ENCODE measurements at regions not wholly inside any gene's neighbourhood (a gene's known extent, or its start where the extent isn't known, plus 50 kb on each side); places are given as distances from the start of the nearest gene placed in this dataset.

- ATAC-seq (ENCODE audit: insufficient number of reproducible peaks, low FRiP score, low read depth) (no peak), DNase-seq (ENCODE audit: low spot score) (no peak)
- Histone ChIP-seq H3K27me3 (replicated peaks; ENCODE audit: insufficient read depth) (no peaks in the 10 kb centered on the region), H3K36me3 (no peaks in the 10 kb centered on the region), H3K4me3 (no peak overlapping the region), H3K4me1 (ENCODE audit: control insufficient read depth in 1 of 2, low read depth in 2 of 2) (no peaks in the 10 kb centered on the region), H3K27ac (no peak overlapping the region), H3K9me3 (no peaks in the 10 kb centered on the region)
- no peak for TF ChIP-seq CTCF (IDR thresholded peaks at IDR 0.05)
Measured at GRCh38 chr11:103690356-103690755, 346.1 kb upstream of the DDI1 start.

DNA sequence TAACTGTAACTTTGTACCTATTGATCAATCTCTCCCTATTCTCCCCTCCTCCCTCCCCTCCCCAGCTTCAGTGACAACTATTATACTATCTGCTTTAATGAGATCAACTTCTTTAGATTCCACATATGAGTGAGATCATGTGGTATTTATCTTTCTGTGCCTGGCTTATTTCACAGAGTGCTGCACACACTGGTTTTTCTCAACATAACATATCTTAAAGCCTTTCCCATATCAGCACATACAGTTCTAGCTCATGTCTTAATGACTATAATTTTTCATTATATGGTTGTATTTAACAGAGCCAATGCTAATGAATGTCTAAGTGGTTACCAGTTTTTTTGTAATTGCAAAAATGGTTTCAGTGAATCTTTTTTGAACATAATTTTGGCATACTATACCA is 340.3 kb upstream of the DDI1 start:
- H3K27me3 ChIP-seq (replicated peaks; ENCODE audit: insufficient read depth), result no peaks in the 10 kb centered on the region
- no peaks in the 10 kb centered on the region for H3K9me3 ChIP-seq
- peaks cover 4 to 7% of the 10 kb centered on the region in 2 donors for H3K4me1 ChIP-seq (ENCODE audit: control insufficient read depth in 1 of 2, low read depth in 2 of 2)
- ATAC-seq (ENCODE audit: insufficient number of reproducible peaks, low FRiP score, low read depth) (no peak), DNase-seq (ENCODE audit: low spot score) (no peak)
- TF ChIP-seq CTCF (IDR thresholded peaks at IDR 0.05), result no peak
- no peak overlapping the region for H3K27ac ChIP-seq
- no peaks in the 10 kb centered on the region for H3K36me3 ChIP-seq
- H3K4me3 ChIP-seq, result no peak overlapping the region

- Histone ChIP-seq H3K36me3 (no peaks in the 10 kb centered on the region), H3K9me3 (no peaks in the 10 kb centered on the region), H3K27ac (no peak overlapping the region), H3K4me1 (ENCODE audit: control insufficient read depth in 1 of 2, low read depth in 2 of 2) (peaks cover 8 to 14% of the 10 kb centered on the region in 2 donors), H3K4me3 (no peak overlapping the region), H3K27me3 (replicated peaks; ENCODE audit: insufficient read depth) (no peaks in the 10 kb centered on the region)
- DNase-seq (ENCODE audit: low spot score) (no peak), ATAC-seq (ENCODE audit: insufficient number of reproducible peaks, low FRiP score, low read depth) (no peak)
- no peak for TF ChIP-seq CTCF (IDR thresholded peaks at IDR 0.05)
Measured at GRCh38 chr11:103699216-103699615, 337.2 kb upstream of the DDI1 start.

DNA sequence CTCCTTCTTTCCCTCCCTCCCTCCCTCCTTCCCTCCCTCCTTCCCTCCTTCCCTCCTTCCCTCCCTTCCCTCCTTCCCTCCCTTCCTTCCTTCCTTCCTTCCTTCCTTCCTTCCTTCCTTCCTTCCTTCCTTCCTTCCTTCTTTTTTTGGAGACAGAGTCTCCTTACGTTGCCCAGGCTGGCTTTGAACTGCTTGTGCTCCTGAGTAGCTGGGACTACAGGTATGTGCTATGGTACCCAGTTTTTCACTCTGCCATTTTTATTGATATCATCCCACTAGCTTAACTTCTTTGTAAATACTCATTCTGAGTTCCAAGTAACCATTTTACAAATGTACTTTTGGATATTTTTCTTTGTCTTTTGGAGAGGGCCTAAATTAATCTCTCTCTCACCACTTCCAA is 336.8 kb upstream of the DDI1 start:
- H3K27me3 ChIP-seq (replicated peaks; ENCODE audit: insufficient read depth), result no peaks in the 10 kb centered on the region
- H3K27ac ChIP-seq, result no peak overlapping the region
- H3K4me3 ChIP-seq, result no peak overlapping the region
- no peaks in the 10 kb centered on the region for H3K36me3 ChIP-seq
- DNase-seq (ENCODE audit: low spot score), result no peak
- ATAC-seq (ENCODE audit: insufficient number of reproducible peaks, low FRiP score, low read depth), result no peak
- no peaks in the 10 kb centered on the region for H3K9me3 ChIP-seq
- no peak for TF ChIP-seq CTCF (IDR thresholded peaks at IDR 0.05)
- peaks cover 8 to 14% of the 10 kb centered on the region in 2 donors for H3K4me1 ChIP-seq (ENCODE audit: control insufficient read depth in 1 of 2, low read depth in 2 of 2)

DNA sequence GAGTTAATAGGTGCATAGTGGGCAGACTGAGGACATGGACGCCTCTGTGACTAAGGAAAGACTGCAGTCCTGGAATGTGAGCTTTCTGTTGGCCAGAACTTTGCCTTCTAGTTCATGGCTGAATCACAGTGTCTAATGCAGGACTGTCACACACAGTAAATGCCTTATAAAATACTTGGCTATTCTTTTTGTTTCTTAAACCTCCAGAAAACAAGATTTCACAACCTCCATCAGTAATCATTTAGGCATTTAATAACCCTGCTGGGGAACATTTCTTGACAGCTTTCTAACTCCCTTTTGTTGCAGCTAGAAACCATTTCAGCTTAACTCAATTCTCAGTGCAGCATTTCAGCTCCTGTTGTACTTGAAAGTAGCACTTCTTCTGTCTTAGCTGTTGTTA is 335.8 kb upstream of the DDI1 start:
- DNase-seq (ENCODE audit: low spot score) (no peak), ATAC-seq (ENCODE audit: insufficient number of reproducible peaks, low FRiP score, low read depth) (no peak)
- TF ChIP-seq CTCF (IDR thresholded peaks at IDR 0.05), result no peak
- no peaks in the 10 kb centered on the region for H3K9me3 ChIP-seq
- H3K4me1 ChIP-seq (ENCODE audit: control insufficient read depth in 1 of 2, low read depth in 2 of 2), result peaks cover 8 to 14% of the 10 kb centered on the region in 2 donors
- H3K27me3 ChIP-seq (replicated peaks; ENCODE audit: insufficient read depth), result no peaks in the 10 kb centered on the region
- no peak overlapping the region for H3K4me3 ChIP-seq
- peak overlapping the region in 1 of 2 donors; percentile 7 for H3K27ac ChIP-seq
- H3K36me3 ChIP-seq, result no peaks in the 10 kb centered on the region

Measured in thoracic aorta (tissue), 2 donors.